ENCODE measurements at regions not wholly inside any gene's neighbourhood (a gene's known extent, or its start where the extent isn't known, plus 50 kb on each side); places are given as distances from the start of the nearest gene placed in this dataset.

DNA sequence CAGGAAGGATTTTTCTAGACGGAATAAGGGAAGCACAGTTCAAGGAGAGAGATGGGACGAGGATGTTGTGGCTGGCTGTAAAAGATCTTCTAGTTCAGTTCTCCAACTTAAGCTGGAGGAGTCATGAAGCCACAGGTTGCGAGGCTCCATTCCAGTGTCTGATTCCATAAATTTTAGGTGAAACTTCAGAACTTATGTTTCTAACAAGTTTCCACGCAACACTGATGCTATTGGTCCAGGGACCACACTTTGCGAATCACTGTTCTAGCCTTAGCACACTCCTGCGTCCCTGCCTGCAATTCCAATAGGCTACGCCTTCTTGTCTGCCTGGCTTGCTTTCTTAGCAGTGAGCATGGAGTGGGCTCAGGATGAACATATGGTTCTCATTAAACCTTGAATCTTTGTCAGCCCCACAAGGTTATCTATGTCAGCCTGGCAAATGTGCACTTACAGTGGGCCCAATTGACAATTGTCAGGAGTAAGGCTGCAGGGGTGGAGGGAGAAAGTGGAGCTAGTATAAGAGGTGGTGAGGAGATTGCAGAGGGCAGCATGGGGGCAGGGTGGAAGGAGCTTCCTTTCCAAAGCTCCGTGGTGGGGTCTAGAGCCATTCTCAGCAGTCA lies 438.1 kb upstream of the ST6GAL2 start:
- DNase-seq, result no peak
- Histone ChIP-seq H3K27me3 (ENCODE audit: insufficient read depth, low read length, poor library complexity) (no peaks in the 10 kb centered on the region), H3K9ac (ENCODE audit: low read depth, low read length) (no peak overlapping the region), H3K4me1 (ENCODE audit: insufficient read depth, low read length) (no peaks in the 10 kb centered on the region), H3K4me3 (ENCODE audit: low read depth in 1 of 2, low read length in 2 of 2) (no peak overlapping the region), H3K4me2 (ENCODE audit: insufficient read depth, low read length) (no peak overlapping the region), H3K27ac (ENCODE audit: low read length) (no peak overlapping the region), H3K36me3 (ENCODE audit: insufficient read depth, low read length) (no peaks in the 10 kb centered on the region), H3K9me3 (ENCODE audit: insufficient read depth, low read length, severe bottlenecking) (no peaks in the 10 kb centered on the region), H2AFZ (ENCODE audit: low read depth, low read length) (no peak overlapping the region), H3K79me2 (ENCODE audit: insufficient read depth, low read length) (no peaks in the 10 kb centered on the region), H4K20me1 (ENCODE audit: insufficient read depth, low read length) (no peaks in the 10 kb centered on the region)
- no peak for TF ChIP-seq EZH2 (IDR thresholded peaks at IDR 0.05; ENCODE audit: borderline replicate concordance, low read depth, low read length, severe bottlenecking)
- no peak for ATAC-seq (ENCODE audit: insufficient read depth, low read depth)

DNA sequence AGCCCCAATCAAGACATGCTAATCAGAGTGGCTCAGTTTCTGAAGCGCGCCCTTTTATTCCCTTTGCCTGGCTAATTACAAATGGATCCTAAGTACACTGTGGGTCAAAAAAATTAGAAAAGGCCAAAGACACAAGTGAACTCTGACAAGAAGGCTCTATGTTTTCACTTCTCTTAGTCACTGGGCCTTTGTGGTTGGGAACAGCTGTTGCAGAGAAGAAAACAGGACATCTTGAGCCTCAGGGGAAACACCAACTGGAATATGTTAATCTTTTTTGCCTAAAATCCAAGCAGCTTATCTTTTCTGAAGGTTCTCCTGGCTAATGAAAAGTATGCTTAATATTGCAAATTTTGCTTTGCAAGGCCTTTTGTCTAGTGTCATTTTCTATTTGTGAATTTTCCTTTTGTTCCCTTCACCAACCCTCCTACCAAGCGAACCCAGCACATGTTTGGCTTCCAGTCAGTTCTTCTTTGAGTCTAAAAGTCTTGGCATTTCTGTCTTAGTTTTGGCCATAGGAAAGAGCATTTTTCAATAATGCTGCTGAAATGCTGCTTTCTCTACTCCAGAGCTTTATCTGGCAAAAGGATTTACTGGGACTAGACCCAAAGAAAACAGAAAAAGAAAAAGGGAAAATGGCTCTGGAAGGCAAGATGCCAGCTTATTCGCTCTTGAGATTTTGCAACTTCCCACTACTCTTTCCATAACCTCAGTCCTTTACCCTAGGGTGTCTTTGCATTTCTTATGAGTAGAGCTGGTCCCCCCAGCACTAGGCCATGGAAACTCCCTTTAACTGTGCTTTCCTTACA lies 440.2 kb upstream of the ST6GAL2 start:
- H4K20me1 ChIP-seq (ENCODE audit: insufficient read depth, low read length), result no peaks in the 10 kb centered on the region
- H3K9me3 ChIP-seq (ENCODE audit: insufficient read depth, low read length, severe bottlenecking), result peaks cover 2% of the 10 kb centered on the region
- ATAC-seq (ENCODE audit: insufficient read depth, low read depth) (no peak), DNase-seq (no peak)
- no peaks in the 10 kb centered on the region for H3K79me2 ChIP-seq (ENCODE audit: insufficient read depth, low read length)
- no peaks in the 10 kb centered on the region for H3K27me3 ChIP-seq (ENCODE audit: insufficient read depth, low read length, poor library complexity)
- no peak overlapping the region for H3K9ac ChIP-seq (ENCODE audit: low read depth, low read length)
- H3K4me3 ChIP-seq (ENCODE audit: low read depth in 1 of 2, low read length in 2 of 2), result no peak overlapping the region
- no peak for TF ChIP-seq EZH2 (IDR thresholded peaks at IDR 0.05; ENCODE audit: borderline replicate concordance, low read depth, low read length, severe bottlenecking)
- TF ChIP-seq, protein P1, sequence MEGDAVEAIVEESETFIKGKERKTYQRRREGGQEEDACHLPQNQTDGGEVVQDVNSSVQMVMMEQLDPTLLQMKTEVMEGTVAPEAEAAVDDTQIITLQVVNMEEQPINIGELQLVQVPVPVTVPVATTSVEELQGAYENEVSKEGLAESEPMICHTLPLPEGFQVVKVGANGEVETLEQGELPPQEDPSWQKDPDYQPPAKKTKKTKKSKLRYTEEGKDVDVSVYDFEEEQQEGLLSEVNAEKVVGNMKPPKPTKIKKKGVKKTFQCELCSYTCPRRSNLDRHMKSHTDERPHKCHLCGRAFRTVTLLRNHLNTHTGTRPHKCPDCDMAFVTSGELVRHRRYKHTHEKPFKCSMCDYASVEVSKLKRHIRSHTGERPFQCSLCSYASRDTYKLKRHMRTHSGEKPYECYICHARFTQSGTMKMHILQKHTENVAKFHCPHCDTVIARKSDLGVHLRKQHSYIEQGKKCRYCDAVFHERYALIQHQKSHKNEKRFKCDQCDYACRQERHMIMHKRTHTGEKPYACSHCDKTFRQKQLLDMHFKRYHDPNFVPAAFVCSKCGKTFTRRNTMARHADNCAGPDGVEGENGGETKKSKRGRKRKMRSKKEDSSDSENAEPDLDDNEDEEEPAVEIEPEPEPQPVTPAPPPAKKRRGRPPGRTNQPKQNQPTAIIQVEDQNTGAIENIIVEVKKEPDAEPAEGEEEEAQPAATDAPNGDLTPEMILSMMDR (IDR thresholded peaks at IDR 0.05; ENCODE audit: borderline replicate concordance, extremely low read depth, low read length, poor library complexity, severe bottlenecking), result no peak
- H2AFZ ChIP-seq (ENCODE audit: low read depth, low read length), result no peak overlapping the region
- H3K4me1 ChIP-seq (ENCODE audit: insufficient read depth, low read length), result no peaks in the 10 kb centered on the region
- no peaks in the 10 kb centered on the region for H3K36me3 ChIP-seq (ENCODE audit: insufficient read depth, low read length)
- H3K27ac ChIP-seq (ENCODE audit: low read length), result no peak overlapping the region
- no peak overlapping the region for H3K4me2 ChIP-seq (ENCODE audit: insufficient read depth, low read length)

DNA sequence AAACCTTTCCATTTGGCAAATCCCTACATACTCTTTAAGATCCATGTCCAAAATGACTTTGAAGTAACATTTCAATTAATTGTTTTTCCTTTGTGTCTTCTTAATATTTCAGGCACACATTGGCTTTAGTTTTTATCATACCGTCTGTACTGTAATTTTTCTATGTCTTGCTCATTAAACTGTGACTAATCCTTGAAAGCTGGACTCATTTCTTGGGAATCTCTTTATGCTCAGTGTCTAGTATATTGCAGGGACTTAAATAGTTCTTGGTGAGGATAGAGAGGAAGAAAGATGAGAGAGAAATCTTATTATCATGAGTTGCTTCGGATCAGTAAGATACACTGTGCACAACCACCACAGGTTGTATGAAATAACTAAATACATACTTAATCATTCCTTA lies 448.3 kb upstream of the ST6GAL2 start:
- Histone ChIP-seq H3K79me2 (ENCODE audit: insufficient read depth, low read length) (no peaks in the 10 kb centered on the region), H3K4me3 (ENCODE audit: low read depth in 1 of 2, low read length in 2 of 2) (no peak overlapping the region), H3K36me3 (ENCODE audit: insufficient read depth, low read length) (no peaks in the 10 kb centered on the region), H2AFZ (ENCODE audit: low read depth, low read length) (no peak overlapping the region), H3K27ac (ENCODE audit: low read length) (no peak overlapping the region), H3K9me3 (ENCODE audit: insufficient read depth, low read length, severe bottlenecking) (peaks cover 2% of the 10 kb centered on the region), H3K27me3 (ENCODE audit: insufficient read depth, low read length, poor library complexity) (no peaks in the 10 kb centered on the region), H3K4me1 (ENCODE audit: insufficient read depth, low read length) (no peaks in the 10 kb centered on the region), H3K9ac (ENCODE audit: low read depth, low read length) (no peak overlapping the region), H3K4me2 (ENCODE audit: insufficient read depth, low read length) (no peak overlapping the region), H4K20me1 (ENCODE audit: insufficient read depth, low read length) (no peaks in the 10 kb centered on the region)
- TF ChIP-seq EZH2 (IDR thresholded peaks at IDR 0.05; ENCODE audit: borderline replicate concordance, low read depth, low read length, severe bottlenecking), result no peak
- TF ChIP-seq, protein P1 (IDR thresholded peaks at IDR 0.05; ENCODE audit: borderline replicate concordance, extremely low read depth, low read length, poor library complexity, severe bottlenecking), result no peak
- no peak for ATAC-seq (ENCODE audit: insufficient read depth, low read depth)
- no peak for DNase-seq

DNA sequence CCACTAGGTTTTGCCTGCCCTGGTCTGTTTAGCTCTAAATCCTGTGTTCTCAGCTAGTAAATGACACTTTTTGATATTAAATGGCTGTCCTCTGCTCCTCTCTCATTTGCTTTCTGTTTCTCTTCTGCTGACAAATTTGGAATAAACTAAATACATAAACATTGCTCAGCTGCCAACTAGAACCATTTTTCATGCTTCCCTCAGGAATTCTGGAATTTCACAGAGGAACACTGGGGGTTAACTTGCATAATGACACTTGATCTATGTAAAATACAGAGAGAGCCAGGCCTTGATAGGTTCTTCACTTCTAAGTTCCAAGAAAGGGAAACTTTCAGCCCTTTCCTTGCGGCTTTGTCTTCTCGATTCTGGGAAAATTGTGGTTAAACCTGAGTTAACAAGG lies 450.6 kb upstream of the ST6GAL2 start:
- no peaks in the 10 kb centered on the region for H3K9me3 ChIP-seq (ENCODE audit: insufficient read depth, low read length, severe bottlenecking)
- no peaks in the 10 kb centered on the region for H4K20me1 ChIP-seq (ENCODE audit: insufficient read depth, low read length)
- H2AFZ ChIP-seq (ENCODE audit: low read depth, low read length), result no peak overlapping the region
- no peak for DNase-seq
- TF ChIP-seq EZH2 (IDR thresholded peaks at IDR 0.05; ENCODE audit: borderline replicate concordance, low read depth, low read length, severe bottlenecking), result no peak
- TF ChIP-seq, protein P1 (IDR thresholded peaks at IDR 0.05; ENCODE audit: borderline replicate concordance, extremely low read depth, low read length, poor library complexity, severe bottlenecking), result no peak
- H3K4me3 ChIP-seq (ENCODE audit: low read depth in 1 of 2, low read length in 2 of 2), result no peak overlapping the region
- no peak for ATAC-seq (ENCODE audit: insufficient read depth, low read depth)
- H3K27ac ChIP-seq (ENCODE audit: low read length), result no peak overlapping the region
- no peak overlapping the region for H3K9ac ChIP-seq (ENCODE audit: low read depth, low read length)
- no peaks in the 10 kb centered on the region for H3K79me2 ChIP-seq (ENCODE audit: insufficient read depth, low read length)
- no peaks in the 10 kb centered on the region for H3K36me3 ChIP-seq (ENCODE audit: insufficient read depth, low read length)
- no peaks in the 10 kb centered on the region for H3K27me3 ChIP-seq (ENCODE audit: insufficient read depth, low read length, poor library complexity)
- no peak overlapping the region for H3K4me2 ChIP-seq (ENCODE audit: insufficient read depth, low read length)
- H3K4me1 ChIP-seq (ENCODE audit: insufficient read depth, low read length), result no peaks in the 10 kb centered on the region
